GM19193 (cell line): ENCODE measurements at regions not wholly inside any gene's neighbourhood (a gene's known extent, or its start where the extent isn't known, plus 50 kb on each side); places are given as distances from the start of the nearest gene placed in this dataset.

Experiments used
- POLR2A ChIP-seq: IDR thresholded peaks from 4 replicates; pipeline ENCODE4 v1.6.1; 2011; ENCODE audit not compliant: insufficient read depth, insufficient read length; ENCODE audit errors: extremely low read depth

DNA sequence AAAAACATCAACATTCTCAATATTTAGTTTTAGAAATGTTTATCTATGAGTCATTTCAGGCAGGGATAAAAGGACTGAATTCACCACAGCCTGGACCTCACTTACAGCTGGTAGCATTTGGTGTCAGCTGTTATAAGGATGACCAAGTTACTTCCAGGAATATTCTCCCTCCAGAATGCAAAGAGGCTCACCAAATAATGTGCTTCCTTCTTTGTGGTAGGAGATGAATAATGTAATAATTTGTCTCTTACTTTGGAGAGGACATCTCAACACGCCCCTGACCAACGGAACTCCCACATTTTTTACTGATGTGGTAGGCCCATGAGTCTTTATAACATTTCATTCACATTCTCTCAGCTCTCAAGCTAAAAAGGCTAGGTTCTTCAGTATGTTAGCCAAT is 825.9 kb upstream of the GRAMD2B start:
- no peak for TF ChIP-seq POLR2A

- TF ChIP-seq POLR2A, result no peak
Measured at GRCh38 chr5:125600559-125600958, 822.6 kb upstream of the GRAMD2B start.

- TF ChIP-seq POLR2A, result no peak
Measured at GRCh38 chr5:125602184-125602583, 821.0 kb upstream of the GRAMD2B start.

- no peak for TF ChIP-seq POLR2A
Measured at GRCh38 chr5:125603321-125603720, 819.9 kb upstream of the GRAMD2B start.

GRCh38 chr5:125604104-125604503 is 819.1 kb upstream of the GRAMD2B start:
- TF ChIP-seq POLR2A, result no peak

GRCh38 chr5:125607018-125607417 is 816.2 kb upstream of the GRAMD2B start:
- TF ChIP-seq POLR2A, result no peak

- TF ChIP-seq POLR2A, result no peak
Measured at GRCh38 chr5:125609011-125609410, 814.2 kb upstream of the GRAMD2B start.

- no peak for TF ChIP-seq POLR2A
Measured at GRCh38 chr5:125610892-125611291, 812.3 kb upstream of the GRAMD2B start.

- TF ChIP-seq POLR2A, result no peak
Measured at GRCh38 chr5:125611541-125611940, 811.7 kb upstream of the GRAMD2B start.

- no peak for TF ChIP-seq POLR2A
Measured at GRCh38 chr5:125612181-125612721, 811.0 kb upstream of the GRAMD2B start.

DNA sequence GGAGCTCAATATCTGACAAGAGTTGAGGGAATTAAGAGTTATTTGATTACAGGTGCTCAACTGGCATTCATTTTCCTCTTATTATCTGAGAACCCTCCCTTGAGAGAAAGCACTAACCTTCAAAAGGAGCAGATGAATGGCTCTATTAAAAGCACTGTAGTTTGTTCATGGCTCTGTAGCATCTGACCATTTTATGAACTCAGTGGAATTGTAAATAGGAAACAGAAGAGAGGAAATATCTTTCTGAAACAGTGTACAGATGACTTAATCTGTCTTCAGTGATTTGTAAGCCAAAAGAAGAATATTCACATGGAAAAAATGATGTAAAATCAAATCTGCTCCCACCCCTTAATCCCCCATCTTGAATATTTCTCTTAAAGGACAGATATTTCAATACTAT is 810.4 kb upstream of the GRAMD2B start:
- no peak for TF ChIP-seq POLR2A

DNA sequence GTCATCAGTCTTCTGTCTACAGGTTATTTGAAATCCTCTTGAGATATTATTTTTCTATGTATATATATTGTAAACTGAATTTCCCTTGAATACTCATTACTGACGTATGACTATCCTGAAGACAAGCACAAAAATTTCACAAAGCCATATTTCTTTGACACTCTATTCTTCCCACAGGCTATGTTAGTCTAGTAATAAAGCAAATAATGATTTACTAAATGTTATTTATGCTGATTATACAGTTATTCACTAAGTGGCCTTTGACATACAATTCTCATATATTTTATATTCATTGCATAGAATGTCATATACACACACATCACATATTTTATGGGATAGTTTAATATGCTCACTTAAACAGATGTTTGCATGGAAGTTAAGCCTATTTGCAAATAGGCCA is 793.0 kb upstream of the GRAMD2B start:
- TF ChIP-seq POLR2A, result no peak

GRCh38 chr5:125633523-125633922 is 789.7 kb upstream of the GRAMD2B start:
- no peak for TF ChIP-seq POLR2A

DNA sequence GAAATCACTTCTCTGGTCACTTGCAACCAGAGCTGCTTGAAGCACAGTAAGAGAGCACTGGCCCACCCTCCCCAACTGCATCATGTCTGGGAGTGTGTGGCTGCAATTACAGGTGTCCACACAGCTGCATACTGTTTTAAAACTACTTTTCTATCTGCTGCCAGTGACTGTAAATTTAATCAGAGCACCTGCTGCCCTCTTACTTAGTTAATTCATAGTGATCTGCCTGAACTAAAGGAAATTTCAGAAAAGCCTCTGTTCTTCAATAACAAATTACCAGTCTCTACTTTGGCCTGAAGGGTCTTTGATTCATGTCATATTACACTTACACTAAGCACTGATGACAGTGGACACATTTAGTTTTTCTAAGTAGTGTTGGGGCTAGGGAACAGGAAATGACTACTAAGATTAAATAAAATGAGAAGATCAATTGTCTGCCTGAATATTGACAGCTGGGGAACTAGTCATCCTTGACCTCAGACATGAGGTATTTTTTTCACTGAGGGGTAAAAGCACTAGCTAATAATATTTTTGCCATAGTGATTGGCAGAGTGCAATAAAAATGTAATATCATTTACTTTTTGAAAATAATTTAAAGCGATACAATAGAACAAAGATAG is 788.9 kb upstream of the GRAMD2B start:
- no peak for TF ChIP-seq POLR2A

- TF ChIP-seq POLR2A, result no peak
Measured at GRCh38 chr5:125639858-125640257, 783.4 kb upstream of the GRAMD2B start.

- no peak for TF ChIP-seq POLR2A
Measured at GRCh38 chr5:125652761-125653160, 770.4 kb upstream of the GRAMD2B start.

DNA sequence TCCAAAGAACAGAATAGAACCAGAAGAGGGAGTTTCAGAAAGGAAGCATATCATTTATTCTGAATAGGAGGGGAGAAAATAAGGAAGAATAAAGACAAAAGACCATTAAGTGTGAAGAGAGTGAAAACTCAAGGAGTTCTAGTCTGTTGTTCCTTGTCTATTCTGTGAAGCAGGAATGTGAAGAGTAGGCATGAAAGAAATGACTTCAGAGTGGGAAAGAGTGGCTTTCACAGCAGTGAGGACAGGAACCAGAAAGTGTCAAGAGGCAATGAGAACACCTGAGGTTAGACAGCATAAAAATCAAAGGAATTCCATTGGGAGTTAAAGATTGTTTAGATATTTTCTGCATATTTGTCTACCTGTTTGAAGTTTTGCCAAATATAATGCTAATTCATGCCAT is 768.8 kb upstream of the GRAMD2B start:
- TF ChIP-seq POLR2A, result no peak
